Fibroblast of skin of right biceps (primary cell): ENCODE measurements at regions not wholly inside any gene's neighbourhood (a gene's known extent, or its start where the extent isn't known, plus 50 kb on each side); places are given as distances from the start of the nearest gene placed in this dataset.
A peak's percentile ranks its signal among the peaks of the same experiment; 100 is the strongest.
"Not testable (repeated sequence)": the region's sequence is repeated elsewhere in the genome, so short reads cannot be mapped to it uniquely, and the experiment has no call there.

Experiments used
- DNase-seq: peaks from one replicate; pipeline ENCODE4 v3.0.0-alpha.2; 2013

- no peak for DNase-seq
Measured at GRCh38 chr6:22117631-22118030, 179.2 kb downstream of the PRL start.

DNA sequence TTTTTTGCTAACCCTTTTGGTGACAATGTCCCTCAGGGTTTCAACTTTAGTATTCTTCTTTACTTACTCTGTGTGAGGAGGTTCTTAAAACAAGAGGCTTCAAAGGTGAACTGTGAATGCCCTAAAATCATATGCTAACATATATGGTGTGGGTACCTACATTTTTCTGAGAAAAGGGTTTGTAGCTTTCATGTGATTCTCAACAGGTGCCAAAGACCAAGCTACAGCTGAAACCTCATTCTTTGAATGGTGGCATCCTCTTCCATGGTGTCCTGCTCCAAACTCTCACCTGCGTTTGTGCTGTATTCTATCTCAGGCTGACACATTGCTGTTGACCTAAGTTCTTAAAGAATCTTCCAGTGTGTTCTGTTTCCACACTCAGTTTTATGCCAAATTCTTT is 177.3 kb downstream of the PRL start:
- DNase-seq = peak; percentile 14

- DNase-seq = no peak
Measured at GRCh38 chr6:22124756-22125155, 172.1 kb downstream of the PRL start.

- DNase-seq = no peak
Measured at GRCh38 chr6:22126910-22127309, 169.9 kb downstream of the PRL start.

DNA sequence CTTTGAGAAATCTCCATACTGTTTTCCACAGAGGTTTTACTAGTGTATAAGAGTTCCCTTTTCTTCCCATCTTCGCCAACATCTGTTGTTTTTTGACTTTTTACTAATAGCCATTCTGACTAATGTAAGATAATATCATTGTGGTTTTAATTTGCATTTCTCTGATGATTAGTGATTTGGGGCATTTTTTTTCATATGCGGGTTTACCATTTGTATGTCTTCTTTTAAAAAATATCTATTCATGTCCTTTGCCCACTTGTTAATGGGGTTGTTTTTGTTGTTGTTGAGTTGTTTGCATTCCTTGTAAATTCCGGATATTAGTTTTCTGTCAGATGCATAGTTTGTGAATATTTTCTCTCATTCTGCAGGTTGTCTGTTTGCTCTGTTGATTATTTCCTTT is 167.1 kb downstream of the PRL start:
- no peak for DNase-seq

- no peak for DNase-seq
Measured at GRCh38 chr6:22132656-22133055, 164.2 kb downstream of the PRL start.

GRCh38 chr6:22133357-22133756 is 163.5 kb downstream of the PRL start:
- DNase-seq = no peak

DNA sequence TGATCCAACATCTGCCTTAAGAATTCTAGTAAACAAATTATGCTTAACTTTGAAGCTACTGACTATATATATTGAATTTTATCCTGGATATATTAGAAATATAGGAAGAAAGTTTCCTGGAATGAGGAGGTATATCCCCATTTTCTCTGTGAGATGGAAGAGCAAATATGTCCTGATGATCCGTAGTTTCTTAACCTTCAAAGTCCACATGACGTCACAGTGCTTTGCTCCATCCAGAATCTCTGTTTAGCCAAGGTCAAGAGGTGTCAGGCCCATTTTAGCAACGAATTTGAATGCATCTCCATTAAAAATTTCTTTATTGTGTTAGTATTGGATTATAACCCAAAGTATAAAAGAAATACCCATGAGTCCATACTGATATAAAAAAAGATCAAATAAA is 162.5 kb downstream of the PRL start:
- DNase-seq = no peak

GRCh38 chr6:22135395-22135794 is 161.4 kb downstream of the PRL start:
- DNase-seq = no peak

- DNase-seq = not testable (repeated sequence)
Measured at GRCh38 chr6:22140736-22141135, 156.1 kb downstream of the PRL start.

- no peak for DNase-seq
Measured at GRCh38 chr6:22141241-22141745, 155.5 kb downstream of the PRL start.

GRCh38 chr6:22142856-22143255 is 154.0 kb downstream of the PRL start:
- no peak for DNase-seq

DNA sequence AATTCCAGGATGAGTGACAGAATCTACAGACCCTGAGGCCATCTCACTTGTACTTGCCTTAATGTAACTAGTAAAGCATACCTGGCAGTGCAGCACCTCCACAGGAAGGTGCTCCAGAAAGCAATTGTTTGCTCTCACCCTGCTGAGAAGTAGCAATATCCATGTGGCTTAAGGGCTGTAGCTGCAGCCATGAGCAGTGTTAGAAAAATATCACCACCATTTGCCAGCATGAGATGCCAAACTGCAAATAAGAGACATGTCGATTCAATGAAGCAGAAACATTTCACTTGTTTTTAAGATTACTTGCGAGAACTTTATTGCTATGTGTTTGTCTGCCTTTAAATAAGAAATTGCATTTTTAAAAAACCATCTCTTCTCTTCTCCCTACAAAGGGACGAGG is 151.5 kb downstream of the PRL start:
- DNase-seq = no peak

DNA sequence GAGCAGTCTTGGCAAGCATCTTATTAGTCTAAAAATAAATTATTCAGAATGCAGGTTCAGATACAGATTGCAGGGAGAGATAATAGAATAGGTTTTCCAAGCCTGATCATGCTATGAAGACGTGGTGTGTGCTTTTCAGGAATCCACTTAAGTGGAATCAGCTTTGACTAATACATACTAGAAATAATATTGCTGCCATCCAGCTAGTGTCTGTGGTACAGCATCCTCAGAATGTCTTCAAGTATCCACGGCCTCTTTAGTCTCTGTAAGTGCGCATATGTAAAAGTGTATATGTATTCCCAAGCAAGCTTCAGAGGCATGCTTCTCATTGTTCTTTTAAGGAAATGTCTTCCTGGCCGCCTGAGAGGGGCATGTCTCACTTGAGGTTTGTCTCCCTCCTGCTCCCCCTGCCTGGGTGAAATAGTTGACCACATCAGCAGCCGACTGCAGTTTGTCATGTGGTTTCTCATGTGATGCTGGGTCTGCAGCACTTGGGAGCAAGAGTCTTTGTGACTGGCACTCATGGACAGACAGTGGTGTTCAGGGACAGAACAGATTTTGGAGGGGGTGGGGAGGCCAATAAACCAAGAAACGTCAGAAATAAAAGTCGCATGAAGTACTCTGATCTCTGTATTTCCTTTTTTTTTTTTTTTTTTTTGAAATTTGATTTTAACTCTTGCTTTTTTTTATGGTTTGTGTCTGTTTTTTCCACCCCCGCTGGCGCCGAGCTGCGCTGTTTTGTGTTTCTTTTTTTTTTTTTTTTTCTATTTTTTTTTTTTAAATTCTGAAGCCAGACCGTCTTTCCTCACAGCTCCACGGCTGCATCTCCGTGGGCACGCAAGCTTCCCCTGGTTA is 150.8 kb downstream of the PRL start:
- DNase-seq = peak; percentile 85

- DNase-seq = no peak
Measured at GRCh38 chr6:22146678-22146930, 150.2 kb downstream of the PRL start.

- peak; percentile 21 for DNase-seq
Measured at GRCh38 chr6:22146931-22147701, 149.7 kb downstream of the PRL start.

GRCh38 chr6:22147921-22148776 is 148.7 kb downstream of the PRL start:
- DNase-seq = peak; percentile 84

DNA sequence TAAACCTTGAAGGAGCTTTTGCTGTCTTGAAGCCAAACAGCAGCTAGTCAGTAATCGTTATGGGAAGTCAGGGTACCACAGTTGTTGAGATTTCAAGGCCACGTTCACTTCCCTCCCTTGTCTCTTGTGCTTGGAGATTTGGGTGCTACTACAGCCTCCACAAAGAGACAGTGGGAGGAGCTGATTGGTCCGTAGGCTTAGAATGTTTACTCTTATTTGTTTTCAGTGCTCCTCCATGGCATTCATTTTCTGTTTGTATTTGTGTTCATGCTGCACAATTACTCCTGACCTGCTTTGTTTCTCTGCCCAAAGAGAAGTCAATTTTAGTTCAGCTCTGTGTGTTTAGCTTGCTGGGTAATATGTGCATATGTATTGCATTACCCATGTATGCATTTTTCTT is 147.7 kb downstream of the PRL start:
- no peak for DNase-seq

- DNase-seq = no peak
Measured at GRCh38 chr6:22149501-22150367, 147.1 kb downstream of the PRL start.

DNA sequence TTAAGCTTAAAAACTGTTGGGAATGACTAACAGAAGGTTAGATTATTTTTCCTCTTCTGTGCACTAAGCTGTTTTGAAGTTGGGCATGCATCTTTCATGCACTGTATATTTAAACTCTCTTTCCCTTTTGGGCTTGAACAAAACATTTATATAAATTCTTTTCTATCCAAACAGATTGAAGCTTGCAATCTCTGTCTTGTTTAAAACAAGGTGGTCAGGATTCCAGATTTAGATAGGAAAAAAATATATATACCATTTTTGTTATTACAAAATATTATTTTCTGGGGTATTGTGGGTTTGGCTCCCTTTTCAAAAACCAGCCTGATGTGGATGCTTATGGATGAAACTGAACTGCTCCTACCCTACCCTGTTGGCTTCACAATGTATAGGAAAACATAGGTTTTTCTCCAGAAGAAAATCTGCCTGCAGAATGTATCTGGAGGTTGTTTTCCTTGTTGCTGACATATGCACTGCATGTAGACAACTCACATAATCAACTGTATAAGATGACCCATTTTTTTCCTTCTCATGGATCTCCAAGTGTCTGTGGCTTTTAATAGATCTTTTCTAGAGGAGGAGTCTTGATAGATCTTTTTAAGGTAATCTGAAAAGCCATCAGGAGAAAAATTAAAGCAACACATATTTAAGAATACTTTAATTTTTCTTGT is 146.3 kb downstream of the PRL start:
- DNase-seq = no peak

GRCh38 chr6:22151892-22152291 is 144.9 kb downstream of the PRL start:
- DNase-seq = no peak

DNA sequence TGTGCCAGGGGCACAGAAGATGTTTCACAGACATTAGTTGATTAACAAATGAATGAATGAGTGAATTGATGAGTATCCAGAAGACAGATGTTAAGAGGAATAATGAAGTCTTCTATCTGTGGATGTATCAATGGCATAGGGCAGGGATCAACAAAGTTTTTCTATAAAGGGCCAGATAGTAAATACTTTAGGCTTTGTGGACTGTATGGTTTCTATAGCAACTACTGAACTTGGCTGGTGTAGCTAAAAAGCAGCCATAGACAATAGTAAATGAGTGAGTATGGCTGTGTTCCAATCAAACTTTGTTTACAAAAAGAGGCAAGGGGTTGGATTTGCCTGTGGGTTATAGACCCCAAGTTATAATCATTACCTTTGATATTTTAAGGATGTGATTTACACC is 144.0 kb downstream of the PRL start:
- DNase-seq = no peak
